C4-2B (cell line): ENCODE measurements at regions not wholly inside any gene's neighbourhood (a gene's known extent, or its start where the extent isn't known, plus 50 kb on each side); places are given as distances from the start of the nearest gene placed in this dataset.

Source experiments
- ZFX ChIP-seq: fragments of 450-650 bp; IDR thresholded peaks from 2 replicates; pipeline ENCODE4 v1.6.1; 2017
- TF ChIP-seq, protein P1 (sequence below): fragments of 450-650 bp; conservative IDR thresholded peaks from 2 replicates; pipeline ENCODE4 v1.5.1; 2017; ENCODE audit warnings: mild to moderate bottlenecking

DNA sequence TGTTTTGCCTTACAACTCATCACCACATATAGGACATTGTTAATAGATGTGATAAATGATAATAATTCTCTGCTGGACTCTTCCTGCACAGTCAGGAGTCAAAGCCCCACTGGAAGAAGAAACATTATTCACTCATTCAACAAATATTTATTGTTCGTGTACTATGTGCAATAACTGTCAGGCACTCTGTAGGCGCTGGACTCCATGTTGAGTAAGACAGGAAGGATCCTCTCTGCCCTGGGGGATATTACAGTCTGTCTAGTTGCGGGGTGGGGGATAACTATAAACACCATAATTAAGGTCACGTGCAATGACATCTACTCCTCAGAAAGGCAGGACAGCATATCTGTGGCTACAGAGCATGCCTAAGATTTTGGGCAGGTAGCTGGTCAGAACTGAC lies 281.1 kb downstream of the FAT3 start:
- TF ChIP-seq ZFX, result no peak
- TF ChIP-seq, protein P1, sequence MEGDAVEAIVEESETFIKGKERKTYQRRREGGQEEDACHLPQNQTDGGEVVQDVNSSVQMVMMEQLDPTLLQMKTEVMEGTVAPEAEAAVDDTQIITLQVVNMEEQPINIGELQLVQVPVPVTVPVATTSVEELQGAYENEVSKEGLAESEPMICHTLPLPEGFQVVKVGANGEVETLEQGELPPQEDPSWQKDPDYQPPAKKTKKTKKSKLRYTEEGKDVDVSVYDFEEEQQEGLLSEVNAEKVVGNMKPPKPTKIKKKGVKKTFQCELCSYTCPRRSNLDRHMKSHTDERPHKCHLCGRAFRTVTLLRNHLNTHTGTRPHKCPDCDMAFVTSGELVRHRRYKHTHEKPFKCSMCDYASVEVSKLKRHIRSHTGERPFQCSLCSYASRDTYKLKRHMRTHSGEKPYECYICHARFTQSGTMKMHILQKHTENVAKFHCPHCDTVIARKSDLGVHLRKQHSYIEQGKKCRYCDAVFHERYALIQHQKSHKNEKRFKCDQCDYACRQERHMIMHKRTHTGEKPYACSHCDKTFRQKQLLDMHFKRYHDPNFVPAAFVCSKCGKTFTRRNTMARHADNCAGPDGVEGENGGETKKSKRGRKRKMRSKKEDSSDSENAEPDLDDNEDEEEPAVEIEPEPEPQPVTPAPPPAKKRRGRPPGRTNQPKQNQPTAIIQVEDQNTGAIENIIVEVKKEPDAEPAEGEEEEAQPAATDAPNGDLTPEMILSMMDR, result no peak
